GM23338 (cell line): ENCODE measurements at regions not wholly inside any gene's neighbourhood (a gene's known extent, or its start where the extent isn't known, plus 50 kb on each side); places are given as distances from the start of the nearest gene placed in this dataset.

Source experiments
- ATAC-seq: fragments of 200-7000 bp; cut with Tn5 transposase; 3 replicates; pipeline ENCODE4 v1.9.1; 2020
- DNase-seq: peaks from one replicate; pipeline ENCODE4 v3.0.0-alpha.2; 2015; ENCODE audit warnings: low spot score
- H2AFZ ChIP-seq: fragments of 200-600 bp; sonication (generic); 2 replicates; pipeline ENCODE4 v1.8.0; 2016; ENCODE audit warnings: antibody characterized with exemption, mild to moderate bottlenecking, moderate library complexity
- H3F3A ChIP-seq: fragments of 200-600 bp; sonication (generic); replicated peaks from 2 replicates; pipeline ENCODE4 v1.8.0; 2017; ENCODE audit warnings: antibody characterized with exemption, mixed run types, low read depth
- H3K27ac ChIP-seq: fragments of 200-600 bp; sonication (generic); 2 replicates; pipeline ENCODE4 v1.6.1; 2016; ENCODE audit warnings: low read depth
- H3K27me3 ChIP-seq: fragments of 200-600 bp; sonication (generic); 2 replicates; pipeline ENCODE4 v1.8.0; 2016; ENCODE audit warnings: mild to moderate bottlenecking, mixed run types, moderate library complexity; ENCODE audit not compliant: insufficient read depth
- H3K36me3 ChIP-seq: fragments of 200-600 bp; sonication (generic); 2 replicates; pipeline ENCODE4 v1.8.0; 2016; ENCODE audit warnings: mild to moderate bottlenecking; ENCODE audit not compliant: insufficient read depth
- H3K4me1 ChIP-seq: fragments of 200-600 bp; sonication (generic); 2 replicates; pipeline ENCODE4 v1.8.0; 2016; ENCODE audit warnings: mild to moderate bottlenecking, moderate library complexity; ENCODE audit not compliant: insufficient read depth
- H3K4me2 ChIP-seq: fragments of 200-600 bp; sonication (generic); 2 replicates; pipeline ENCODE4 v1.7.1; 2017; ENCODE audit warnings: mixed run types
- H3K4me3 ChIP-seq: fragments of 200-600 bp; sonication (generic); 2 replicates; pipeline ENCODE4 v1.6.1; 2016; ENCODE audit warnings: mixed run types
- H3K79me2 ChIP-seq: fragments of 200-600 bp; sonication (generic); replicated peaks from 2 replicates; pipeline ENCODE4 v1.8.0; 2017; ENCODE audit warnings: mild to moderate bottlenecking; ENCODE audit not compliant: insufficient read depth
- H3K9me2 ChIP-seq: fragments of 200-600 bp; sonication (generic); 2 replicates; pipeline ENCODE4 v1.8.0; 2017; ENCODE audit not compliant: insufficient read depth
- H4K20me1 ChIP-seq: fragments of 200-600 bp; sonication (generic); replicated peaks from 2 replicates; pipeline ENCODE4 v1.8.0; 2017; ENCODE audit warnings: mild to moderate bottlenecking; ENCODE audit not compliant: insufficient read depth
- H3K27ac Mint-ChIP-seq: 2 replicates; pipeline ENCODE4 v1.8.0; 2020; ENCODE audit warnings: inconsistent platforms, mild to moderate bottlenecking, moderate library complexity, mixed read lengths
- H3K27me3 Mint-ChIP-seq: 3 replicates; pipeline ENCODE4 v1.8.0; 2022; ENCODE audit warnings: low read depth, mild to moderate bottlenecking, moderate library complexity, mixed read lengths, inconsistent platforms; ENCODE audit not compliant: insufficient read depth, poor library complexity
- H3K36me3 Mint-ChIP-seq: 3 replicates; pipeline ENCODE4 v1.8.0; 2021; ENCODE audit warnings: low read depth, mild to moderate bottlenecking, inconsistent platforms, moderate library complexity, mixed read lengths
- H3K4me1 Mint-ChIP-seq: 3 replicates; pipeline ENCODE4 v1.8.0; 2020; ENCODE audit warnings: mild to moderate bottlenecking, inconsistent platforms, mixed read lengths
- H3K4me3 Mint-ChIP-seq: 3 replicates; pipeline ENCODE4 v1.8.0; 2021; ENCODE audit warnings: moderate library complexity, mild to moderate bottlenecking, inconsistent platforms, mixed read lengths
- H3K9me3 Mint-ChIP-seq: 3 replicates; pipeline ENCODE4 v1.8.0; 2020; ENCODE audit warnings: moderate library complexity, mild to moderate bottlenecking, inconsistent platforms, mixed read lengths
- CREB1 ChIP-seq: fragments of 250-450 bp; sonication (Bioruptor Pico); IDR thresholded peaks from 2 replicates; pipeline ENCODE4 v1.5.0; 2020; ENCODE audit warnings: low read depth, mild to moderate bottlenecking, moderate library complexity
- EZH2 ChIP-seq: fragments of 200-600 bp; sonication (generic); IDR thresholded peaks from one replicate; pipeline ENCODE4 v1.8.0; 2017; ENCODE audit warnings: antibody characterized with exemption, mild to moderate bottlenecking, low read depth; ENCODE audit not compliant: unreplicated experiment
- EZH2phosphoT487 ChIP-seq: fragments of 200-600 bp; sonication (generic); IDR thresholded peaks from one replicate; pipeline ENCODE4 v1.8.1; 2018; ENCODE audit warnings: antibody characterized with exemption; ENCODE audit not compliant: unreplicated experiment
- NANOG ChIP-seq: IDR thresholded peaks from 2 replicates; pipeline ENCODE4 v1.6.1; 2016; ENCODE audit warnings: antibody characterized with exemption, borderline replicate concordance
- POLR2AphosphoS5 ChIP-seq: IDR thresholded peaks from 2 replicates; pipeline ENCODE4 v1.6.1; 2016; ENCODE audit warnings: antibody characterized with exemption, low read depth
- REST ChIP-seq: IDR thresholded peaks from one replicate; pipeline ENCODE4 v1.6.1; 2018; ENCODE audit warnings: antibody characterized with exemption; ENCODE audit not compliant: unreplicated experiment
- STAT1 ChIP-seq: IDR thresholded peaks from one replicate; pipeline ENCODE4 v1.6.1; 2016; ENCODE audit warnings: antibody characterized with exemption; ENCODE audit not compliant: unreplicated experiment
- ZNF114 ChIP-seq: fragments of 250-450 bp; sonication (Bioruptor Pico); IDR thresholded peaks from 2 replicates; pipeline ENCODE4 v1.5.0; 2020; ENCODE audit warnings: mild to moderate bottlenecking, moderate library complexity
- ZNF462 ChIP-seq: fragments of 250-450 bp; sonication (Bioruptor Pico); IDR thresholded peaks from 2 replicates; pipeline ENCODE4 v1.5.0; 2020; ENCODE audit warnings: mild to moderate bottlenecking, moderate library complexity
- TF ChIP-seq, protein P1 (sequence below): IDR thresholded peaks from 2 replicates; pipeline ENCODE4 v1.6.1; 2016; ENCODE audit warnings: antibody characterized with exemption
- TF ChIP-seq, protein P2 (sequence below), 2 experiments: fragments of 200-600 bp in 1 of 2; sonication (generic) in 1 of 2; conservative IDR thresholded peaks; 2 replicates each; pipeline versions ENCODE4 v1.5.1 to v1.6.1; 2016 to 2017; ENCODE audit warnings: antibody characterized with exemption in 2 of 2, low read depth in 2 of 2, mild to moderate bottlenecking in 2 of 2, moderate library complexity in 1 of 2

- H2AFZ ChIP-seq = 0 out of 2 replicates have a peak overlapping the region, but pooled peaks have one; percentile 73
- Mint-ChIP-seq H3K27me3 (no peaks in the 10 kb centered on the region), H3K27ac (no peak overlapping the region), H3K9me3 (peaks cover 5% of the 10 kb centered on the region; the same call in 2 of the 3 replicates), H3K36me3 (no peaks in the 10 kb centered on the region), H3K4me1 (no peaks in the 10 kb centered on the region), H3K4me3 (no peak overlapping the region)
- no peaks in the 10 kb centered on the region for H3K79me2 ChIP-seq
- peaks cover 3% of the 10 kb centered on the region; the same call in 1 of the 2 replicates for H3K9me2 ChIP-seq
- TF ChIP-seq ZNF462 (no peak), CREB1 (CRISPR knock-in tag) (no peak), EZH2 (no peak), NANOG (no peak), STAT1 (no peak), EZH2phosphoT487 (no peak), ZNF114 (no peak), REST (no peak), POLR2AphosphoS5 (no peak)
- TF ChIP-seq, protein P1, sequence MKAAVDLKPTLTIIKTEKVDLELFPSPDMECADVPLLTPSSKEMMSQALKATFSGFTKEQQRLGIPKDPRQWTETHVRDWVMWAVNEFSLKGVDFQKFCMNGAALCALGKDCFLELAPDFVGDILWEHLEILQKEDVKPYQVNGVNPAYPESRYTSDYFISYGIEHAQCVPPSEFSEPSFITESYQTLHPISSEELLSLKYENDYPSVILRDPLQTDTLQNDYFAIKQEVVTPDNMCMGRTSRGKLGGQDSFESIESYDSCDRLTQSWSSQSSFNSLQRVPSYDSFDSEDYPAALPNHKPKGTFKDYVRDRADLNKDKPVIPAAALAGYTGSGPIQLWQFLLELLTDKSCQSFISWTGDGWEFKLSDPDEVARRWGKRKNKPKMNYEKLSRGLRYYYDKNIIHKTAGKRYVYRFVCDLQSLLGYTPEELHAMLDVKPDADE = no peak
- TF ChIP-seq, protein P2, sequence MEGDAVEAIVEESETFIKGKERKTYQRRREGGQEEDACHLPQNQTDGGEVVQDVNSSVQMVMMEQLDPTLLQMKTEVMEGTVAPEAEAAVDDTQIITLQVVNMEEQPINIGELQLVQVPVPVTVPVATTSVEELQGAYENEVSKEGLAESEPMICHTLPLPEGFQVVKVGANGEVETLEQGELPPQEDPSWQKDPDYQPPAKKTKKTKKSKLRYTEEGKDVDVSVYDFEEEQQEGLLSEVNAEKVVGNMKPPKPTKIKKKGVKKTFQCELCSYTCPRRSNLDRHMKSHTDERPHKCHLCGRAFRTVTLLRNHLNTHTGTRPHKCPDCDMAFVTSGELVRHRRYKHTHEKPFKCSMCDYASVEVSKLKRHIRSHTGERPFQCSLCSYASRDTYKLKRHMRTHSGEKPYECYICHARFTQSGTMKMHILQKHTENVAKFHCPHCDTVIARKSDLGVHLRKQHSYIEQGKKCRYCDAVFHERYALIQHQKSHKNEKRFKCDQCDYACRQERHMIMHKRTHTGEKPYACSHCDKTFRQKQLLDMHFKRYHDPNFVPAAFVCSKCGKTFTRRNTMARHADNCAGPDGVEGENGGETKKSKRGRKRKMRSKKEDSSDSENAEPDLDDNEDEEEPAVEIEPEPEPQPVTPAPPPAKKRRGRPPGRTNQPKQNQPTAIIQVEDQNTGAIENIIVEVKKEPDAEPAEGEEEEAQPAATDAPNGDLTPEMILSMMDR (conservative IDR thresholded peaks at IDR 0.05; ENCODE audit: low read depth in 2 of 2) = no peak
- no peak overlapping the region for H3K4me3 ChIP-seq
- no peak overlapping the region for H3K4me2 ChIP-seq
- no peak for ATAC-seq
- H4K20me1 ChIP-seq = no peaks in the 10 kb centered on the region
- H3K36me3 ChIP-seq = no peaks in the 10 kb centered on the region
- H3K27ac ChIP-seq = no peak overlapping the region
- no peaks in the 10 kb centered on the region for H3F3A ChIP-seq
- no peaks in the 10 kb centered on the region for H3K4me1 ChIP-seq
- H3K27me3 ChIP-seq = no peaks in the 10 kb centered on the region
- DNase-seq = no peak
Measured at GRCh38 chr12:46100551-46101484, 110.4 kb upstream of the SCAF11 start.
